ENCODE measurements at regions not wholly inside any gene's neighbourhood (a gene's known extent, or its start where the extent isn't known, plus 50 kb on each side); places are given as distances from the start of the nearest gene placed in this dataset.
"Not testable (repeated sequence)": the region's sequence is repeated elsewhere in the genome, so short reads cannot be mapped to it uniquely, and the experiment has no call there.

GRCh38 chr2:111662771-111663470 is 221.1 kb downstream of the ANAPC1 start:
- no peak for DNase-seq

DNA sequence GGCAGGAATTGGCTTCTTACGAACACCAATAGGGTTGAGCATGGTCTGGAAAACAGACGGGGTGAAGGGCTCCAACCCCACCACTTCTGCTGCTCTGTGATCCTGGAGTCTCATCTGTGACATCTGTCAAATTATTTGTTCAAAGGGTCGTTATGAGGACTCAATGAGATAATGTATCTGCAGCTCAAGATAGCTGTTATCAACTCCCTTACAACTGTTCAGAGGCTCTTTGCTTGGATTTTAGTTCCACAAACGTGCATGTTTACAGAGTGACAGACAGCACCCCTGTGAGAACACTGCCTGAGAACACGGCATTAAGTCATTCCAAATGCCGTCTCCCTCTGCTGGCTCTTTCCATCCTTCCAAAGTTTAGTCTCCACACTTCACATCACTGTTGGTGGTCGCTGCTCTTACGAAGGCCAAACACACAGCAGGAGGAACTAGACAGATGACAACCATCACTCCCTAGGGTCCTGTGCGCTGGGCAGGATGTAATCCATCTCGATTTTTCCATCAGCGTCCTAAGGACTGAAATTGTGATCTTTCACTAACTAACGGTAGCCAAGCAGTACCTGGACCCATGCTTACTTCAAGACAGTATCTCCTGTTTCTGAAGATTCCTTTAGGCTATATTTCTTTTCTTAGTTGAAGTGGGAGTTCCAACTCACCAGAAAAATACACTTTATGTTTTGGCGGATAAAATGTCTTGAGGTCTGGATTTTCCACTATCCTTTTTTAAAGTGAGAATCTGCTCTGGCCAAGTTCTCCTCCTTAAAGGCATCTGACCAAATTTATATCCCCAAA is 220.3 kb downstream of the ANAPC1 start:
- no peak for DNase-seq

DNA sequence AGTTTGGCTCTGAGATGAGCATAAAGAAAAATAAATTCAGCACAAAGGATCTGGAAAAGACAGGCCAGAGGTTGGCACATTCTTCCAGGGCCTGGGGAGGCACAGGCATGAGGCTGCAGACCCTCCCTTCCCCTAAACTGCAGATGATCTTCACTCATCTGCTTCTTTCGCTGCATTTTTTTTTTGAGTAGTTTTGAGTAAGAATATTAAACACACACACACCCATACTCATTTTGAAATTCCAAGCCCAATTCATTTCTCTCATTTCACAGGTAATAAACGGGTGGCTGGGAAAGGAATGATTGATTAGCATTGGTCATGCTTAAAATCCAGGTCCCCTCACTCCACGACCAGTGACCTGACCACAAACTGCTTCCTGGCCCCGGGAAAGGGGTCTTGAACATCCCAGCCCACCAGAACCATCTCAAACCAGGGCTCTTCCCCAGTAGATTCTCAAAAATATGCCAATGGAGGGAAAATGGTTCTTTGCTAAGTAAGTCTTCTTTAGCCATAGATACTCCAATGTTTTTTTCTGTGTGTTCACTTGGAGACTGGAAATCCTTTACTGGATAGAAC is 219.6 kb downstream of the ANAPC1 start:
- no peak for DNase-seq

GRCh38 chr2:111665011-111665410 is 219.0 kb downstream of the ANAPC1 start:
- no peak for DNase-seq

DNA sequence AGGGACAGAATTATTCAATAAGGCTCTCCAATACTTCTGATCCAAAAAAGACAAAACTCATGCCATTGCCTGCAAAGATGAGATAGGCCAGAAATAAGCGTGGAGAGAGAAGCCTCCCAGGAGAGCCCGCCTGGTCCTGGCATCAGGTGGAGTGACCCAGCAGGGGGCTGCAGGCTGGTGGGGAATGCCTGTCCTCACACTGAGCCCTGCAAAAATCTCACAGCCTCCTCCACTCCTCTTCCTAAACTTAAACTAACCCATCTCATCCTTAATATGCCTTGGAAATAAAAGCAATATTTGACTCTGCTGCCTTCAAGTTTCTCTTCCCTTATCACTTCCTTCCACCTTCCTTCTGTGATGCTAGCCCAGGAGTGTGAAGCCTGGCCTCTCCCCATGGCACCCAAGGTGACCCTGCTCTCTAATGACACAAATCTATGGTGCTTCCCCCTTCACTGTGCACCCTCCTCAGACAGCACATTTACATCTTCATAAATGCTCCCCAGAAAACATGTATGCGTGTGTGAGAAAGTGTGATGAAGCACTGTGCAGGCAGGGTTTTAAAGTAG is 218.4 kb downstream of the ANAPC1 start:
- no peak for DNase-seq

DNA sequence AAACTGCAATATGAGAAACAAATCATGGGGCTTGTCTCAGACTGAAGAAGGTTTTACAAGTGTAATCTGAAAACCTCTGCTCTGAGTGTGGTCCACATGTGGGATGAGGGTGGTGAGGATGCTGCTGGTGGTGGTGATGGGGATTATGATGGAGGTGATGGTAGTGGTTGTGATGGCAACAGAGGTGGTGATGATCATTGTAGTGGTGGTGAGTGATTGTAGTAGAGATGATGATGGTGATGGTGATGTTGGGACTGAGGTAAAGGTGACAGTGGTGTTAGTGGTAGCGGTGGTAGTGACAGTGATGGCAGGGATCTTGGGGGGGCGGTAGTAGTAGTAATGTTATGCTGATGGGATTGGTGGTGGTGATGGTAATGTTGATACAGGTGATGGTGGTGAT is 217.8 kb downstream of the ANAPC1 start:
- no peak for DNase-seq

DNA sequence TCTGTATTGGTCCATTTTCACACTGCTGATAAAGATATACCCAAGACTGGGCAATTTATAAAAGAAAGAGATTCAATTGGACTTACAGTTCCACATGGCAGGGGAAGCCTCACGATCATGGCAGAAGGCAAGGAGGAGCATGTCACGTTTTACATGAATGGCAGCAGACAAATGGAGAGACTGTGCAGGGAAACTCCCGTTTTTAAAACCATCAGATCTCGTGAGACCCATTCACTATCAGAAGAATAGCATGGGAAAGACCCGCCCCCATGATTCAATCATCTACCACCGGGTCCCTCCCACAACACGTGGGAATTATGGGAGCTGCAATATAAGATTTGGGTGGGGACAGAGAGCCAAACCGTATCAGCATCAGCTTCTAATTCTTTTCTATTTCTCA is 217.0 kb downstream of the ANAPC1 start:
- DNase-seq = no peak

- no peak for DNase-seq
These were observed 216.3 kb downstream of the ANAPC1 start for GRCh38 chr2:111667542-111668273.

DNA sequence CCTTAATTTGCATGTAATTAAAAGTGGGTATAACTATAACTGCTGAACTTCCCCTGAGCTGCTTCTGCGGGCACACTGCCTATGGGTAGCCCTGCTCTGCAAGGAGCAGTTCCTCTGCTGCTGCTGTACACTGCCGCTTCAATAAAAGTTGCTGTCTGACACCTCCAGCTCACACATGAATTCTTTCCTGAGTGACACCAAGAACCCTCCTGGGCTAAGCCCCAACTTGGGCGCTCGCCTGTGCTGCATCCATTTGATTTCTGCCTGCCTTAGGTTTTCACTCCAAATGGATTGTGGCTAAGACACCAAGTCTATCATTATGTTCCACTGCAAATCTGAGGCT is 215.7 kb downstream of the ANAPC1 start:
- DNase-seq = no peak

- no peak for DNase-seq
These were observed 215.3 kb downstream of the ANAPC1 start for GRCh38 chr2:111668741-111669140.

DNA sequence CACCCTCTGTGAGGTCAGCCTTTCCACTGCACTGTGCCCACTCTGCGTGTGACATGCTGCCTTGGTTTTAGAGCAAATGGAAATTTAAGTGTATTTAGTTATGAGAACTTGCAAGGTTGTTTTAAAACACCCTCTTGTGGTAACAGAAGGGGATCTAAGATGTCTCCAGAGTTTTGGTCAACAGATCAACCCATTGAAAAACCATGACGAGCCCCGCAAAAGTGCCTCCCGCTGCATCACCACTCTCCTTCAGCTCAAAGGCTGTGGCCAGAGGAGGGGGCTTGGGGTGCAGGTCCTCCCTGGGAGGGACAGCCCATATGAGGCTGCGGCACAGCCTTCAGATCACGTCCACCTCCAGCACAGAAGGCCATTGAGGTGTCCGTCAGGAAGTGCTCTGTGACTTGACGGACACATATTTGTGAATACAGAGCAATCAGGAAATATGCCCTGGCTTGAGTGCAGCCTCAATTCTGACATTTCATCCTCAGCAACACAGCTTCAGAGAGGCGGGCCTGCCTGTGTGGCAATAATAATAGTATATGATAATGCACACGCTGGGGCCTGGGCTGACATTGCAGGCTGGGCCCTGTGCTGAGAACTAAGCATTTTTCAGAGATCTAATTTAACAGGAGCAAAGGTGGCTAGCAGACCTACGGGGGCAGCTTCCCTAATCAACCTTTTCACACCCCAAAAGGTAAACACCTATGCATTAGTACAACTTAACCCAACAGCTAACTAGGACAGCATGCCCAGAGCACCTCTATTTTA is 213.9 kb downstream of the ANAPC1 start:
- DNase-seq = no peak

GRCh38 chr2:111670776-111671175 is 213.2 kb downstream of the ANAPC1 start:
- DNase-seq = no peak

DNA sequence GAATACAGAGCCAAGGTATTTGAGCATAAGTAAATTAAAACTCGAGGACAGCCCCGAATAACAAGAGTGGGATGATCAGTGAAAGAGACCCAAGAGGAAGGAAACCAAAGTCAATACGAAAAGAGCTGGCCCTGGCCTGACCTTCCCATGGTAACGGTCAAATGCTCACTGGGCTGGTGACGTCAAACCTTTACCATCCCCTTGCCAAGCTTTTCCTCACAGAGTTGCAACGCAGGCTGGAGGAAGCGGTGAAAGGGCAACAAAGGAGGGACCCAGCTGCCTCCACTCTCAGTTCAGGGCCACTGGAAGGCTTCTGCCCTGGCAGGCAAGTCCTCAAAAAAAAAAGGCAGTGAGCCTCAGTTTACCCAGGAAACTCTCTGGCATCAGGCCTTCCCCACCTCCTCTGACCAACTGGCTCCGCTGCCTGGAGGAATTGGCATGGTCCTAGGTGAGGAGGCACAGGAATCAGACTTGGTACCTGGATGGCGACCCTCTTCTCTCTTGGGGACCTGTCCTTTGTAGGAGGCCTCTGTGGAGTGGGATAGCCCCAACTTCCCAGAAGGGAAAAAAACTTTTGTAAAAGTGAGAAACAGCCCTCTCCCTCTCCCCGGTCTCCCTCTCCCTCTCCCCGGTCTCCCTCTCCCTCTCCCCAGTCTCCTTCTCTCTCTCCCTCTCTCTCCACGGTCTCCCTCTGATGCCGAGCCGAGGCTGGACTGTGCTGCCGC is 212.4 kb downstream of the ANAPC1 start:
- no peak for DNase-seq

DNA sequence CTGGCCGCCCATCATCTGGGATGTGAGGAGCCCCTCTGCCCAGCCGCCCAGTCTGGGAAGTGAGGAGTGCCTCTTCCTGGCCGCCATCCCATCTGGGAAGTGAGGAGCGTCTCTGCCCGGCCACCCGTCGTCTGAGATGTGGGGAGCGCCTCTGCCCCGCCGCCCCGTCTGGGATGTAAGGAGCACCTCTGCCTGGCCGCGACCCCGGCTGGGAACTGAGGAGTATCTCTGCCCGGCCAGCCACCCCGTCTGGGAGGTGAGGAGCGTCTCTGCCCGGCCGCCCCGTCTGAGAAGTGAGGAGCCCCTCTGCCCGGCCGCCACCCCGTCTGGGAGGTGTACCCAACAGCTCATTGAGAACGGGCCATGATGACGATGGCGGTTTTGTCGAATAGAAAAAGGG is 211.4 kb downstream of the ANAPC1 start:
- not testable (repeated sequence) for DNase-seq

DNA sequence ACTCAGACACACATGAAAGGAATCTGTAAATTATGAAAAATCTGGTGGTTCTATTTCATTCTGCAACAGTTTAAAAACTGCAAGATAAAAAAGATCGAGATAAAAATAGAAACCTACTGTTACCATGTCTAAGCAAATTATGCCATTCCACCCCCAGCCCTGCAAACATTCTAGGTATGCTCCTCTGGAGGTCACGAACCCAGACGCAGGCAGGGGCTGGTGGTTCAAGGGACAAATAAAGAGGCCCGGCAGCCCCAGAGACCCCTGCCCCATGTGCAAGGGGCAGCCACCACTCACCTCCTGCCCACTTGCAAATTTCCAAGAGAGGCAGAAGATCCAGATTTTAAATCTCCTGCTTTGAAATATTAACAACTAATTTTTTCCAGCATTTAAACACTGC is 210.5 kb downstream of the ANAPC1 start:
- no peak for DNase-seq

GRCh38 chr2:111675419-111676194 is 208.4 kb downstream of the ANAPC1 start:
- DNase-seq = no peak

DNA sequence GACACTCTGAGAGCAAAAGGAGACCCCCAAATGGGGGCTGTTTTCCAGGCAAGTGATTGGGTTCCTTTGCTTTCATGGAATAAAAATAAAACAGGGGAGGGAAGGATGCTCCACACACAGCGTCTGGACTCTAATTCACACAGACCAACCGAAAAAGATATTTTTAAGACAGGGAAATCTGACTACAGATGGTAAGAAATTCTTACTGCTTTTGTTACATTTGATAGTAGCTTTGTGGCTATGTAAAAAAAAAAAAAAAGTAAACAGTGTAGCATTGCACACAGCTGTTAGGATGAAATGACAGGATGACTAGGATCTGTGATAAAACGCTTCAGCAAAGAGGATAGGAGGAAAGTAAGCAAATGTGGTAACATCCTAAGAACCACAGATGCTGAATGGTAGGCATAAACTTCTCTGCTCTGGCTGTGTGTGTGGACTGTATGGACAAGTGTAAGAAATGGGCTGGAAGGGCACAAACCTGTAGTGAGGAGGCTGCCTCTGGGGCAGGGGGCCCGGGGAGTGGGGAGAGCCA is 207.6 kb downstream of the ANAPC1 start:
- no peak for DNase-seq

GRCh38 chr2:111678161-111678560 is 205.8 kb downstream of the ANAPC1 start:
- DNase-seq = no peak

GRCh38 chr2:111678651-111679050 is 205.3 kb downstream of the ANAPC1 start:
- peak in 2 of 51 donors; percentile 19 to 26 for DNase-seq
